ENCODE measurements at regions not wholly inside any gene's neighbourhood (a gene's known extent, or its start where the extent isn't known, plus 50 kb on each side); places are given as distances from the start of the nearest gene placed in this dataset.

GRCh38 chr1:239963856-239964255, 127.8 kb upstream of the FMN2 start:
- TF ChIP-seq CTCF (IDR thresholded peaks at IDR 0.05) (no peak), BHLHE40 (IDR thresholded peaks at IDR 0.05; ENCODE audit: low read depth, low read length) (no peak)

Data from A549 (cell line).